Subcutaneous abdominal adipose tissue (tissue), 5 donors: ENCODE measurements at regions not wholly inside any gene's neighbourhood (a gene's known extent, or its start where the extent isn't known, plus 50 kb on each side); places are given as distances from the start of the nearest gene placed in this dataset.

ENCODE experiments used
- H3K27ac ChIP-seq: one replicate; pipeline ENCODE4 v1.7.0; 2013; ENCODE audit warnings: low read depth, mild to moderate bottlenecking, inconsistent platforms, low read length, moderate library complexity
- H3K27me3 ChIP-seq, 5 donors: one replicate each; pipeline ENCODE4 v1.7.0; 2013; ENCODE audit warnings: low read length in 5 of 5, inconsistent platforms in 1 of 5; ENCODE audit not compliant: control insufficient read depth in 5 of 5, insufficient read depth in 4 of 5
- H3K36me3 ChIP-seq, 5 donors: one replicate each; pipeline ENCODE4 v1.7.0; 2013; ENCODE audit warnings: low read length in 5 of 5; ENCODE audit not compliant: control insufficient read depth in 5 of 5, insufficient read depth in 5 of 5
- H3K4me1 ChIP-seq, 5 donors: one replicate each; pipeline ENCODE4 v1.7.0; 2013; ENCODE audit warnings: low read length in 5 of 5, mild to moderate bottlenecking in 3 of 5, moderate library complexity in 1 of 5; ENCODE audit not compliant: control insufficient read depth in 5 of 5, insufficient read depth in 5 of 5
- H3K4me3 ChIP-seq, 5 donors: one replicate each; pipeline ENCODE4 v1.7.0; 2013; ENCODE audit warnings: low read length in 5 of 5, low read depth in 1 of 5
- H3K9ac ChIP-seq, 5 donors: one replicate each; pipeline ENCODE4 v1.7.0; 2013; ENCODE audit warnings: low read length in 5 of 5, mild to moderate bottlenecking in 4 of 5, moderate library complexity in 3 of 5
- H3K9me3 ChIP-seq, 5 donors: one replicate each; pipeline ENCODE4 v1.7.0; 2013; ENCODE audit warnings: low read length in 5 of 5; ENCODE audit not compliant: control insufficient read depth in 5 of 5
- donor health status: healthy.
- donor health status: healthy.
- donor health status: healthy.
- donor health status: healthy.
- donor health status: healthy.

GRCh38 chr3:152087153-152087552, 181.6 kb upstream of the MBNL1 start:
- Histone ChIP-seq H3K4me1 (peaks cover 0 to 9% (median 7%) of the 10 kb centered on the region in 5 donors), H3K27ac (peak overlapping the region; percentile 79), H3K36me3 (no peaks in the 10 kb centered on the region)

GRCh38 chr3:152089528-152089927, 179.2 kb upstream of the MBNL1 start:
- no peak overlapping the region for H3K4me3 ChIP-seq
- no peaks in the 10 kb centered on the region for H3K27me3 ChIP-seq
- H3K27ac ChIP-seq, result no peak overlapping the region
- H3K9me3 ChIP-seq, result peaks cover 0 to 2% (median 0%) of the 10 kb centered on the region in 5 donors
- H3K36me3 ChIP-seq, result no peaks in the 10 kb centered on the region
- H3K4me1 ChIP-seq, result peaks cover 0 to 8% (median 6%) of the 10 kb centered on the region in 5 donors
- no peak overlapping the region for H3K9ac ChIP-seq

More at GRCh38 chr3:152087153-152087552, 181.6 kb upstream of the MBNL1 start:
- H3K9ac ChIP-seq, result peak overlapping the region in 1 of 5 donors; percentile 21
- H3K27me3 ChIP-seq, result no peaks in the 10 kb centered on the region
- H3K4me3 ChIP-seq, result no peak overlapping the region
- H3K9me3 ChIP-seq, result no peaks in the 10 kb centered on the region

- no peak overlapping the region for H3K4me3 ChIP-seq
- H3K9me3 ChIP-seq, result peaks cover 0 to 3% (median 0%) of the 10 kb centered on the region in 5 donors
- no peak overlapping the region for H3K9ac ChIP-seq
- no peaks in the 10 kb centered on the region for H3K27me3 ChIP-seq
- no peaks in the 10 kb centered on the region for H3K36me3 ChIP-seq
- H3K4me1 ChIP-seq, result peaks cover 0 to 15% (median 11%) of the 10 kb centered on the region in 5 donors
- H3K27ac ChIP-seq, result no peak overlapping the region
Measured at GRCh38 chr3:152091725-152092124, 177.0 kb upstream of the MBNL1 start.

DNA sequence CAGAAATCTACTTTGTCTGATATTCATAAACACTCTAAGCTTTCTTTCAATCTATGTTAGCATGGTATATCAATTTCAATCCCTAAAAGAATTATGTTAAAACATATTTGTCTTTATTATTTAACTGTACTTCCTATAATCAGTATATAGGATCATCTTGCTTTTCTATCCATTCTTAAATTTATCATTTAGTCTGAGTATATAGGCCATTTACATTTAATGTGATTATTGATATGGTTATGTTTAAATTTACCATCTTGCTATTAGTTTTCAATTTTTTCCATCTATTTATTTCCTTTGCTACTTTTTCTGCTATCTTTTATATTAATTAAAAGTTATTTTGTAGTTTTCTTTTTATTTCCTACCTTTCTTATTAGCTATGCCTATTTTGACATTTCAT, 174.8 kb upstream of the MBNL1 start:
- H3K9me3 ChIP-seq, result peaks cover 0 to 3% (median 0%) of the 10 kb centered on the region in 5 donors
- no peaks in the 10 kb centered on the region for H3K27me3 ChIP-seq
- H3K4me1 ChIP-seq, result peaks cover 0 to 18% (median 10%) of the 10 kb centered on the region in 5 donors
- no peak overlapping the region for H3K27ac ChIP-seq
- H3K9ac ChIP-seq, result no peak overlapping the region
- no peak overlapping the region for H3K4me3 ChIP-seq
- no peaks in the 10 kb centered on the region for H3K36me3 ChIP-seq

DNA sequence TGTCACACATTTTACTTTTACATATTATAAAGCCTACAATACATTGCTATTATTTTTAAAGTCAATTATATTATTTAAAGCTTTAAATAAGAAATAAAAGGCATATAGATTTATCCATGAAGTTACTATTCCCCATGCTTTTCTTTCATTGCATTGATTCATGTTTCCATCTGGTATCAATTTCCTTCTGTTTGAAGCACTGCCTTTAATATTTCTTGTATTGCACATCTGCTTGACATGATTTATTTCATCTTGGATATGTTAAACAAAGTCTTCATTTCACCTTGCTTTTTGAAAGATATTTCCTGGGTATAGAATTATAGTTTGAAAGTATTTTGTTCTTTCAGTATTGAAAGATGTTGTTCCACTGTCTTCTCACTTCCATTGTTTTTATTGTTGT, 174.3 kb upstream of the MBNL1 start:
- no peaks in the 10 kb centered on the region for H3K27me3 ChIP-seq
- H3K9ac ChIP-seq, result no peak overlapping the region
- peaks cover 0 to 13% (median 10%) of the 10 kb centered on the region in 5 donors for H3K4me1 ChIP-seq
- peaks cover 0 to 3% (median 0%) of the 10 kb centered on the region in 5 donors for H3K9me3 ChIP-seq
- H3K4me3 ChIP-seq, result no peak overlapping the region
- H3K27ac ChIP-seq, result no peak overlapping the region
- no peaks in the 10 kb centered on the region for H3K36me3 ChIP-seq

DNA sequence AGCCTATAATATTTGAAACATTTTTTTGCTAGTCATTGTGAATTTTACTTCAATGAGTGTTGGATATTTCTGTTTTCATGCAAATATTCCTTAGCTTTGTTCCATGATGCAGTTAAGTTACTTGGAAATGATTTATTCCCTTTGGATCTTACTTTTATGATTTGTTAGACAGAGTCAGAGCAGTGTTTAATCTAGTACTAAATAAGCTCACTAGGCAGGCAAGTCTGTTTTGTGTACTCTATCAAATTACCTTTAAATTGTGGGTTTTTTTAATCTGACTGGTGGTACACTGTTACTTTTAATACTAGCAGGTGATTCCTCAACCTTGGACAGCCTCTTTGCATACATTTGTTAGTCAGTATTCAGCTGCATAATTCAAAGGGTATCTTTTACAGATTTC, 173.3 kb upstream of the MBNL1 start:
- Histone ChIP-seq H3K27ac (no peak overlapping the region), H3K4me3 (no peak overlapping the region), H3K9ac (no peak overlapping the region), H3K9me3 (peaks cover 0 to 3% (median 0%) of the 10 kb centered on the region in 5 donors), H3K4me1 (peaks cover 0 to 11% (median 10%) of the 10 kb centered on the region in 5 donors), H3K36me3 (no peaks in the 10 kb centered on the region), H3K27me3 (no peaks in the 10 kb centered on the region)

- no peaks in the 10 kb centered on the region for H3K36me3 ChIP-seq
- H3K9me3 ChIP-seq, result peaks cover 0 to 3% (median 0%) of the 10 kb centered on the region in 5 donors
- H3K4me1 ChIP-seq, result peaks cover 0 to 11% (median 10%) of the 10 kb centered on the region in 5 donors
- H3K27me3 ChIP-seq, result no peaks in the 10 kb centered on the region
- peak overlapping the region in 1 of 5 donors; percentile 37 for H3K4me3 ChIP-seq
- H3K9ac ChIP-seq, result no peak overlapping the region
- H3K27ac ChIP-seq, result no peak overlapping the region
Measured at GRCh38 chr3:152096280-152096906, 172.3 kb upstream of the MBNL1 start.

DNA sequence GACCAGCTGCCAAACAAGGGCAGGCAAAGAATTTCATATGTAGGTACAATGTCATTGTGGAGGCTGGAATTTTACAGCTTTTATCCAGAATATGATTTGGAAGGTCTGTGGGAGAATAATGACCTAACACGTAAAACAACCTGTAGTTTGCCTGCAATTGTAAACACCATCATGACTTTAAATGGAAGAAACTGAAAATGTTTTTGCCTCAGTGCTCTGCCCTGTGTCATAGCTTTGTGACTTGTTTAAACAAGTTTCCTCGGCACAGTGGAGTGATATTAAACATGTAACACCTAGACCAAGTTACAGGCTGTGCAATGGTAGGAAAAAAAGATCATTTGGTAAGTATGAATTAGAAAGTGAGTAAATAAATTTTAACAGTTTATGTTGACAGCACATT, 171.6 kb upstream of the MBNL1 start:
- no peaks in the 10 kb centered on the region for H3K36me3 ChIP-seq
- H3K27me3 ChIP-seq, result no peaks in the 10 kb centered on the region
- H3K4me3 ChIP-seq, result no peak overlapping the region
- H3K9ac ChIP-seq, result no peak overlapping the region
- H3K27ac ChIP-seq, result no peak overlapping the region
- peaks cover 0 to 11% (median 10%) of the 10 kb centered on the region in 5 donors for H3K4me1 ChIP-seq
- H3K9me3 ChIP-seq, result peaks cover 0 to 3% (median 0%) of the 10 kb centered on the region in 5 donors

DNA sequence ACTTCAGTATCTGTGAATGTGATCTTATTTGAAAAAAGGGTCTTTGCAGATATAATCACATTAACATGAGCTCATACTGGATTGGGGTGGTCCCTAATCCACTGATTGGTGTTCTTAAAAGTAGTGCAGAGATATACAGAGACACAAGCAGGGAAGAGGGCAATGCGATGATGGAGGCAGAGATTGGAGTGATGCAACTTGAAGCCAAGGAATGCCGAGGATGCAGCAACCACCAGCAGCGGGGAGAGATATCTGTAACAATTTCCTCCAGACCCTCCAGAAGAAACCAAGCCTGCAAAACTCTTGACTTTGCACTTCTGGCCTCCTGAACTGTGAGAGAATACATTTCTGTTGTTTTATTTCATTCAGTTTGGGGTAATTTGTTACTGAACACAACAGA, 171.0 kb upstream of the MBNL1 start:
- peaks cover 0 to 3% (median 0%) of the 10 kb centered on the region in 5 donors for H3K9me3 ChIP-seq
- H3K27ac ChIP-seq, result no peak overlapping the region
- H3K4me1 ChIP-seq, result peaks cover 0 to 11% (median 10%) of the 10 kb centered on the region in 5 donors
- no peak overlapping the region for H3K4me3 ChIP-seq
- H3K9ac ChIP-seq, result no peak overlapping the region
- no peaks in the 10 kb centered on the region for H3K36me3 ChIP-seq
- H3K27me3 ChIP-seq, result no peaks in the 10 kb centered on the region

GRCh38 chr3:152100491-152101132, 168.1 kb upstream of the MBNL1 start:
- Histone ChIP-seq H3K36me3 (no peaks in the 10 kb centered on the region), H3K27me3 (no peaks in the 10 kb centered on the region), H3K27ac (no peak overlapping the region), H3K9ac (no peak overlapping the region), H3K4me3 (no peak overlapping the region), H3K9me3 (no peaks in the 10 kb centered on the region), H3K4me1 (peaks cover 0 to 11% (median 10%) of the 10 kb centered on the region in 5 donors)
